Thoracic aorta (tissue), 2 donors: ENCODE measurements at regions not wholly inside any gene's neighbourhood (a gene's known extent, or its start where the extent isn't known, plus 50 kb on each side); places are given as distances from the start of the nearest gene placed in this dataset.

ENCODE experiments used
- ATAC-seq: fragments of 150-250 bp; one replicate; pipeline ENCODE4 v1.8.0; 2017; ENCODE audit warnings: low read depth; ENCODE audit not compliant: insufficient number of reproducible peaks, low FRiP score
- DNase-seq: peaks from one replicate; pipeline ENCODE4 v3.0.0-alpha.2; 2020; ENCODE audit warnings: low spot score
- H3K27ac ChIP-seq, 2 donors: fragments of 200-600 bp; sonication (generic); 1 replicate in 1 of 2; 2 replicates in 1 of 2; pipeline ENCODE4 v1.5.1; 2016; ENCODE audit warnings: mild to moderate bottlenecking in 2 of 2, moderate library complexity in 2 of 2
- H3K27me3 ChIP-seq: fragments of 200-600 bp; sonication (generic); replicated peaks from 2 replicates; pipeline ENCODE4 v1.6.0; 2016; ENCODE audit warnings: mild to moderate bottlenecking; ENCODE audit not compliant: insufficient read depth
- H3K36me3 ChIP-seq: fragments of 200-600 bp; sonication (generic); one replicate; pipeline ENCODE4 v1.5.1; 2016
- H3K4me1 ChIP-seq, 2 donors: fragments of 200-600 bp; sonication (generic); 1 replicate in 1 of 2; 2 replicates in 1 of 2; pipeline versions ENCODE4 v1.5.1 to v1.6.0; 2016; ENCODE audit warnings: low read depth in 2 of 2, mild to moderate bottlenecking in 1 of 2; ENCODE audit not compliant: control insufficient read depth in 1 of 2
- H3K4me3 ChIP-seq: fragments of 200-600 bp; sonication (generic); 2 replicates; pipeline ENCODE4 v1.5.1; 2016; ENCODE audit warnings: mild to moderate bottlenecking
- H3K9me3 ChIP-seq: fragments of 200-600 bp; sonication (generic); 2 replicates; pipeline ENCODE4 v1.5.1; 2016
- TF ChIP-seq, protein P1 (sequence below): fragments of 200-600 bp; sonication (generic); IDR thresholded peaks from one replicate; pipeline ENCODE4 v1.5.1; 2019; ENCODE audit warnings: antibody characterized with exemption

DNA sequence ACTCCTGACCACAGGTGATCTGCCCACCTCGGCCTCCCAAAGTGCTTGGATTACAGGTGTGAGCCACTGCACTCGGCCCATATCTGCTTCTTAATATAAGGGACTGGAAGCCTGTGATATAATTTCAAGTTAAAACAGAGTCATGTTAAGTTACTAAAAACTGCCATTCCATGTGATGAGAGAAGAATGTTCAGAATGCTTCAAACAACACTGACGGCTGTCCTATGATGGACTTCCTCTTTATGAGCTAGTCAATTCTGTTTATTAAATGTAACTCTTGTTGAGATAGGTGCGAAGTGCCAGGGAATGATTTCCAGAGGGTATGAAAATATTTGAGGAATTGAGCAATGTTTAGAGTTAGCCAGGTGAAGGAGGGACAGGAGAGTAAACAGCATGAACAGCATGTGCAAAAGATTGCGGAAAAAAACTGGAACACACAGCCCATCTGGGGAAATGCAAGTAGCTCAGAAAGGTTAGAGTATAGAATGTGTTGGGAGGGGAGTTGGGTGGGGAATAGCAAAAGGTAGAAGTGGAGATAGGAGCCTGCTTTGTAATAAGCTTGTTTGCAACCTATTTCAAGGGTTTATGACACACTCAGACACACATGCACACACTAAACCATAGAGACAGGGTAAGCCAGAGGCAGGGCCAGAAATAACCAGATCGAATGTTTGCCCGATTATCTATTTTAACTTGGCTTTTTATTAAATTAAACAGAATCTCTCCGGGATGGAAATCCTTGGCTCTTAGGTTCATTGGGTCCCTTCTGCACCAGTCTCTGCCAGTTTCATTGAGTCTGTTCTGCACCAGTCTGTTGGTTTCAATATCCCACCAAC lies 135.6 kb upstream of the COX10 start:
- Histone ChIP-seq H3K4me3 (no peak overlapping the region), H3K4me1 (peaks cover 0 to 12% of the 10 kb centered on the region in 2 donors), H3K27ac (no peak overlapping the region), H3K36me3 (no peaks in the 10 kb centered on the region), H3K27me3 (no peaks in the 10 kb centered on the region), H3K9me3 (no peaks in the 10 kb centered on the region)
- TF ChIP-seq, protein P1, sequence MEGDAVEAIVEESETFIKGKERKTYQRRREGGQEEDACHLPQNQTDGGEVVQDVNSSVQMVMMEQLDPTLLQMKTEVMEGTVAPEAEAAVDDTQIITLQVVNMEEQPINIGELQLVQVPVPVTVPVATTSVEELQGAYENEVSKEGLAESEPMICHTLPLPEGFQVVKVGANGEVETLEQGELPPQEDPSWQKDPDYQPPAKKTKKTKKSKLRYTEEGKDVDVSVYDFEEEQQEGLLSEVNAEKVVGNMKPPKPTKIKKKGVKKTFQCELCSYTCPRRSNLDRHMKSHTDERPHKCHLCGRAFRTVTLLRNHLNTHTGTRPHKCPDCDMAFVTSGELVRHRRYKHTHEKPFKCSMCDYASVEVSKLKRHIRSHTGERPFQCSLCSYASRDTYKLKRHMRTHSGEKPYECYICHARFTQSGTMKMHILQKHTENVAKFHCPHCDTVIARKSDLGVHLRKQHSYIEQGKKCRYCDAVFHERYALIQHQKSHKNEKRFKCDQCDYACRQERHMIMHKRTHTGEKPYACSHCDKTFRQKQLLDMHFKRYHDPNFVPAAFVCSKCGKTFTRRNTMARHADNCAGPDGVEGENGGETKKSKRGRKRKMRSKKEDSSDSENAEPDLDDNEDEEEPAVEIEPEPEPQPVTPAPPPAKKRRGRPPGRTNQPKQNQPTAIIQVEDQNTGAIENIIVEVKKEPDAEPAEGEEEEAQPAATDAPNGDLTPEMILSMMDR = no peak
- ATAC-seq (no peak), DNase-seq (no peak)

DNA sequence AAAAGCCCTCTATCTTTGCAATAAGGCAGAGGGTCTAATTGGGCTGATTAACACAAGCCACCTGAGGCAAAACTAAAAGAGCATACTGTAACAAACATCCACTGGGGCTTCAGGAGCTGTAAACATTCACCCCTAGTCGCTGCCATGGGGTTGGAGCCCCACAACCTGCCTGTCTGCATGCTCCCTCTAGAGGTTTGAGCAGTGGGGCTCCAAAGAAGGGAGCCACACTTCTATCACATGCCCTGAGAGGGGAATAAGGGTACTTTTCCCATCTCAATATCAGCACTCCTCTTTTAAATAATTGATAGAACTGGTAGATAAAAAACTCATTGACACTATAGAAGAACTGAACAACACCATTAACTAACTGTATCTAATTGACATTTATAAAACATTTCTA lies 130.1 kb upstream of the COX10 start:
- Histone ChIP-seq H3K9me3 (no peaks in the 10 kb centered on the region), H3K27me3 (no peaks in the 10 kb centered on the region), H3K4me3 (no peak overlapping the region), H3K27ac (no peak overlapping the region), H3K36me3 (no peaks in the 10 kb centered on the region), H3K4me1 (peaks cover 6% of the 10 kb centered on the region in 2 donors)
- ATAC-seq (no peak), DNase-seq (no peak)
- TF ChIP-seq, protein P1 = no peak

DNA sequence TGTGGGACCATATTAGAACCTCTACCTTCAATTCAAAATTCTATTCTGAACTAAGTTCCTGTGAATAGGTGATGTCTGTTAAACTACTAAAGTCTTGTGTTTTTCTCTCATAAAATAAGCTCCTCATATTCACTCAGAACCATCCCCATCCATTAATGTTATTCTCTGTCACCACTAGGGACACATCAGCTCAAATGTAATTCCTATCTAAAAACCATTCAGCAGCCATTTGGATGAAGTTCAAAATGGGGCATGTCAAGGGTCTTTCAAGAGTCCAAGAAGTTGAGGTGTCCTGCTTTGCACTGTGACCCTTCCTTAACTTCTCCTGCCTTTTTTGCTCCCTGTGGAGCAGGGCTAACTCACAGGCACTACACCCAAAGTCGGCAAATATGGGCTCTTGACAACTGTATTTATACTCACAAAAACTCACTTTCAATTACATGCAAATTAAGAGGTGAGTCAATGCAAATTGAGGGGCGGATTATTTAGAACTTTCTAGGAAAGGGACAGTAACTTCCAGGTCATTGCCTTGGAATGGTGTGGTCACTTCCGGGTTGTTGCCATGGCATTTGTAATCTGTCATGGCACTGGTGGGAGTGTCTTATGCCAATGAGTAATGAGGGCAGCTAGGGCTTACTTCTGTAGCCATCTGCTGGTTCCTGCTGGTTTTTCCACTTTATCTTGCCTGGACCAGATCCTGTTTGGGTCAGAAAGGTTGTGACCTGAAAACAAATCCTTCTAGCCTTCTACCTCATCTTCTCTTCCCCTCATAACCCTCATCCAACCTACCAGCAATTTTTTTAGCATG lies 128.2 kb upstream of the COX10 start:
- H3K9me3 ChIP-seq = no peaks in the 10 kb centered on the region
- H3K27me3 ChIP-seq = no peaks in the 10 kb centered on the region
- TF ChIP-seq, protein P1 = no peak
- no peak overlapping the region for H3K27ac ChIP-seq
- H3K36me3 ChIP-seq = no peaks in the 10 kb centered on the region
- no peak overlapping the region for H3K4me3 ChIP-seq
- DNase-seq (no peak), ATAC-seq (no peak)
- H3K4me1 ChIP-seq = peaks cover 6% of the 10 kb centered on the region in 2 donors

DNA sequence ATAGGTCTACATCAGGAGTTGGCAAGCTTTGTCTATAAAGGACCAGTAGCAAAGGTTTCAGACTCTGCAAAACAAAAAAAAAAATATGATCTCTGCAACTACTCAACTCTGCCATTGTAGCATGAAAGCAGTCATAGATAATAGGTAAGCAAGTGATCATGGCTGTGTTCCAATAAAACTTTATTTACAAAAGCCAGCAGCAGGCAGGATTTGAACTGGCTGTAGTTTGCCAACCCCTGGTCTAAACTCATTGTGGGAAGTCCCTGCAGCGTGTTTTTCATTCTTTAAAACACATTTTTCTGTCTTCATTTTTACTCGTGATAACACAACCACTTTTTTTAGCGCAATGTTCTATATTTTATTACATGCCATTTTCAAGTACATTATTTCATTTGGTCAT lies 127.5 kb upstream of the COX10 start:
- H3K36me3 ChIP-seq = no peaks in the 10 kb centered on the region
- H3K27me3 ChIP-seq = no peaks in the 10 kb centered on the region
- TF ChIP-seq, protein P1 = no peak
- peaks cover 6 to 8% of the 10 kb centered on the region in 2 donors for H3K4me1 ChIP-seq
- H3K9me3 ChIP-seq = no peaks in the 10 kb centered on the region
- H3K27ac ChIP-seq = no peak overlapping the region
- no peak for ATAC-seq
- no peak overlapping the region for H3K4me3 ChIP-seq
- no peak for DNase-seq

DNA sequence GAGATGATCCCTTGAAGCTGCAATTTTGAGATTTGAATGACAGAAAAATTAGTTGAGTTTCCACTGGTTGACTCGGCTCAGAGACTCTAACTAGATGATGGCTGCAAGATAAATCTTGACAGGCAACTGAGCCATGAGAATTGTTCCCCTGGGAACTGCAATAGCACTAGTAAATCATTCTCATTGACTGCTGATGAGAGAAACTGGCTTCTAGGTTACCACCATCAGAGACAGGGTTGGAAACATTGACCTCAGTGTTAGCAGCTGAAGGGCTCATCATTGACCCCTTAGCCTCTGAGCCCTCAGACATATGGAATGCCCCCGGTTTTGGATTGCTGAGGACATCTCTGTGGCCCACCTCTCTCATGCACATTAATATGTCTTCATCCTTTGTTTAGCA lies 125.4 kb upstream of the COX10 start:
- TF ChIP-seq, protein P1 = no peak
- Histone ChIP-seq H3K27me3 (no peaks in the 10 kb centered on the region), H3K9me3 (no peaks in the 10 kb centered on the region), H3K36me3 (no peaks in the 10 kb centered on the region), H3K4me3 (no peak overlapping the region), H3K27ac (no peak overlapping the region), H3K4me1 (peaks cover 6 to 19% of the 10 kb centered on the region in 2 donors)
- ATAC-seq (no peak), DNase-seq (no peak)
